H1 (cell line): ENCODE measurements at regions not wholly inside any gene's neighbourhood (a gene's known extent, or its start where the extent isn't known, plus 50 kb on each side); places are given as distances from the start of the nearest gene placed in this dataset.

Source experiments
- EGR1 ChIP-seq: IDR thresholded peaks from 2 replicates; pipeline ENCODE4 v1.6.1; 2011; ENCODE audit warnings: low read depth, low read length, borderline replicate concordance
- EP300 ChIP-seq, 2 experiments: IDR thresholded peaks; 1 replicate in 1 of 2; 2 replicates in 1 of 2; pipeline ENCODE4 v1.6.1; 2011 to 2012; ENCODE audit warnings: low read depth in 2 of 2, low read length in 2 of 2, mild to moderate bottlenecking in 2 of 2, borderline replicate concordance in 1 of 2, inconsistent platforms in 1 of 2, moderate library complexity in 1 of 2
- EZH2 ChIP-seq: fragments of 200-600 bp; sonication (generic); IDR thresholded peaks from 2 replicates; pipeline ENCODE4 v1.7.1; 2012; ENCODE audit warnings: low read depth, mild to moderate bottlenecking, moderate library complexity, low read length, inconsistent platforms; ENCODE audit not compliant: severe bottlenecking
- JUND ChIP-seq: IDR thresholded peaks from 2 replicates; pipeline ENCODE4 v1.6.1; 2011; ENCODE audit warnings: mild to moderate bottlenecking, improper control_type of control experiment, low read length
- POLR2A ChIP-seq, 2 experiments: IDR thresholded peaks; 1 replicate in 1 of 2; 2 replicates in 1 of 2; pipeline ENCODE4 v1.6.1; 2011; ENCODE audit warnings: low read depth in 2 of 2, low read length in 2 of 2, mild to moderate bottlenecking in 2 of 2; ENCODE audit errors: control extremely low read depth in 1 of 2
- POLR2AphosphoS5 ChIP-seq: IDR thresholded peaks from 2 replicates; pipeline ENCODE4 v1.6.1; 2011; ENCODE audit warnings: low read depth, low read length
- TEAD4 ChIP-seq: IDR thresholded peaks from 2 replicates; pipeline ENCODE4 v1.6.1; 2012; ENCODE audit warnings: low read depth, low read length, inconsistent platforms, mixed read lengths
- ZNF274 ChIP-seq: IDR thresholded peaks from 2 replicates; pipeline ENCODE4 v1.7.0; 2012; ENCODE audit warnings: low read length, borderline replicate concordance; ENCODE audit errors: extremely low read depth
- TF ChIP-seq, protein P1 (sequence below), 3 experiments: IDR thresholded peaks; 1 replicate in 2 of 3; 2 replicates in 1 of 3; pipeline versions ENCODE4 v1.5.1 to v1.6.1; 2011; ENCODE audit warnings: low read length in 3 of 3, mild to moderate bottlenecking in 3 of 3, inconsistent platforms in 2 of 3, low read depth in 1 of 3, moderate library complexity in 1 of 3; ENCODE audit not compliant: insufficient read depth in 1 of 3; ENCODE audit errors: control extremely low read depth in 1 of 3

DNA sequence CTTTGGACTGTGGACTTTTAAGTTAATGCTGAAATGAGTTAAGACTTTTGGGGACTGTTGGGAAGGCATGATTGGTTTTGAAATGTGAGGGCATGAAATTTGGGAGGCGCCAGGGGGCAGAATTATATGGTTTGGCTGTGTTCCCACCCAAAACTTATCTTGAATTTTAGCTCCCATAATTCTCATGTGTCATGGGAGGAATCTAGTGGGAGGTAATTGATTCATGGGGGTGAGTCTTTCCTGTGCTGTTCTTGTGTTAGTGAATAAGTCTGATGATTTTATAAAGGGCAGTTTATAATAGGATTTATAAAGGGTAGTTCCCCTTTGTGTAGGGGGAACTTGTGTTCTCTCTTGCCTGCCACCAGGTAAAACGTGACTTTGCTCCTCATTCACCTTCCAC is 235.5 kb upstream of the CDH18 start:
- TF ChIP-seq EP300 (IDR thresholded peaks at IDR 0.05; ENCODE audit: borderline replicate concordance in 1 of 2, low read depth in 2 of 2, low read length in 2 of 2) = no peak
- TF ChIP-seq, protein P1, sequence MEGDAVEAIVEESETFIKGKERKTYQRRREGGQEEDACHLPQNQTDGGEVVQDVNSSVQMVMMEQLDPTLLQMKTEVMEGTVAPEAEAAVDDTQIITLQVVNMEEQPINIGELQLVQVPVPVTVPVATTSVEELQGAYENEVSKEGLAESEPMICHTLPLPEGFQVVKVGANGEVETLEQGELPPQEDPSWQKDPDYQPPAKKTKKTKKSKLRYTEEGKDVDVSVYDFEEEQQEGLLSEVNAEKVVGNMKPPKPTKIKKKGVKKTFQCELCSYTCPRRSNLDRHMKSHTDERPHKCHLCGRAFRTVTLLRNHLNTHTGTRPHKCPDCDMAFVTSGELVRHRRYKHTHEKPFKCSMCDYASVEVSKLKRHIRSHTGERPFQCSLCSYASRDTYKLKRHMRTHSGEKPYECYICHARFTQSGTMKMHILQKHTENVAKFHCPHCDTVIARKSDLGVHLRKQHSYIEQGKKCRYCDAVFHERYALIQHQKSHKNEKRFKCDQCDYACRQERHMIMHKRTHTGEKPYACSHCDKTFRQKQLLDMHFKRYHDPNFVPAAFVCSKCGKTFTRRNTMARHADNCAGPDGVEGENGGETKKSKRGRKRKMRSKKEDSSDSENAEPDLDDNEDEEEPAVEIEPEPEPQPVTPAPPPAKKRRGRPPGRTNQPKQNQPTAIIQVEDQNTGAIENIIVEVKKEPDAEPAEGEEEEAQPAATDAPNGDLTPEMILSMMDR (IDR thresholded peaks at IDR 0.05; ENCODE audit: control extremely low read depth in 1 of 3, insufficient read depth in 1 of 3, low read depth in 1 of 3, low read length in 3 of 3) = no peak
- TF ChIP-seq POLR2AphosphoS5 = no peak
- TF ChIP-seq EZH2 = no peak
- no peak for TF ChIP-seq POLR2A (IDR thresholded peaks at IDR 0.05; ENCODE audit: control extremely low read depth in 1 of 2, low read depth in 2 of 2, low read length in 2 of 2)
- no peak for TF ChIP-seq TEAD4
- TF ChIP-seq ZNF274 = no peak
- no peak for TF ChIP-seq JUND
- TF ChIP-seq EGR1 = no peak
